ENCODE measurements at regions not wholly inside any gene's neighbourhood (a gene's known extent, or its start where the extent isn't known, plus 50 kb on each side); places are given as distances from the start of the nearest gene placed in this dataset.

GRCh38 chr2:67974559-67975430 lies 88.0 kb downstream of the C1D start:
- DNase-seq (ENCODE audit: low spot score), result no peak

DNA sequence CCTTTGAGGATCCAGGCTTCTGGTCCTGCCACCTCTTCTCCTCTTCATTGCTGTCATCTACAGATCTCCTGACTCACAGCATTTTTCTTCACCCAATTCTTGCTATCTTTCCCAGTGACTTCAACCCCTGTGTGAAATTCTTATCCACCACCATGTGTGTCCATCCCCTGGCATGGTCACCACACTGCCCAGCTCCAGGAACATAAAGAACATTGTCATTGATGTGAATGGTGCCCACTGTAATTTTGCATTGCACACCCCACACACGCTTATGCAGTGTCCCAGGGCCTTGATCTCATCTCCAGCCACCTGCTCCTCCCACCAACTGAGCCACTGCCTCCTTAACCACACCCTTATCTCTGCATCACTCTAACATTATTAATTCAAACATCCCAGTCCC lies 85.3 kb downstream of the C1D start:
- DNase-seq (ENCODE audit: low spot score), result no peak

DNA sequence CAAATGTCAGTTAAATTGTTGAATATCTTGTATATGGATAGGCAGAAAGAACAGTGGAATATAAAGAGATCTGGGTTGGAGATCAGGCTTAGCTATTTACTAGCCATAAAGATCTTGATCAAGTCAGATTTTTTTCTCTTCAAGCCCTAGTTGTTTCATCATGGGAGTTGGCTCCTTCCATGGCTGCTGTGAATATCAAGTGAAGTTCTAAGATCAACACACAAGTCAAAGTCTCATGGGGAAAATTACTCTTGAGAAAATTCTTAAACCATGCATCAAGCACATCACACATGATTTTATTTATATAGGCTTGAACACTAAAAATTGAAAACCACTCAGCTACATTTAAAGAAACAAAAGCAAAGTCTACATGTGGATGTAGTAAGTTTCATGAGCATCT lies 79.8 kb downstream of the C1D start:
- DNase-seq (ENCODE audit: low spot score), result no peak

- no peak for DNase-seq (ENCODE audit: low spot score)
Observed at GRCh38 chr2:67984600-67984999, 78.2 kb downstream of the C1D start.

DNA sequence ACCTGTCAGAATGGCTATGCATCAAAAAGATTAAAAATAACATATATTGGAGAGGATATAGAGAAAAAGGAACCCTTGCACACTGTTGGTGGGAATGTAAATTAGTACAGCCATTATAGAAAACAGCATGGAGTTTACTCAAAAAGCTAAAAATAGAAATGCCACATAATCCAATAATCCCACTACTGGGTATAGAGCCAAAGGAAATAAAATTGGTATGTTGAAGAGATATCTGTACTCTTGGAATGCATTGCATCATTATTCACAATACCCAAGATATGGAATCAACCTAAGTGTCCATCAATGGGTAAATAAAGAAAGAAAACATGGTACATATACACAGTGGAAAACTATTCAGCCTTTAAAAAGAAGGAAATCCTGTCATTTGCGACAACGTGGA lies 77.2 kb downstream of the C1D start:
- DNase-seq (ENCODE audit: low spot score), result no peak

- DNase-seq (ENCODE audit: low spot score), result no peak
Observed at GRCh38 chr2:67986258-67986657, 76.5 kb downstream of the C1D start.
